Tibial nerve (tissue), 4 donors: ENCODE measurements at regions not wholly inside any gene's neighbourhood (a gene's known extent, or its start where the extent isn't known, plus 50 kb on each side); places are given as distances from the start of the nearest gene placed in this dataset.

Source experiments
- DNase-seq, 2 donors: peaks; one replicate each; pipeline ENCODE4 v3.0.0-alpha.2; 2019; ENCODE audit warnings: low spot score in 2 of 2
- H3K27ac ChIP-seq, 4 donors: fragments of 200-600 bp; sonication (generic) in 3 of 4; one replicate each; pipeline ENCODE4 v1.5.1; 2017 to 2019; ENCODE audit warnings: mild to moderate bottlenecking in 1 of 4
- H3K27me3 ChIP-seq, 2 donors: fragments of 200-600 bp; sonication (generic) in 1 of 2; one replicate each; pipeline versions ENCODE4 v1.5.1 to v1.6.0; 2017 to 2019
- H3K36me3 ChIP-seq, 3 donors: fragments of 200-600 bp; sonication (generic); one replicate each; pipeline ENCODE4 v1.5.1; 2018 to 2019
- H3K4me1 ChIP-seq, 4 donors: fragments of 200-600 bp; sonication (generic) in 3 of 4; one replicate each; pipeline ENCODE4 v1.5.1; 2017 to 2019
- H3K4me3 ChIP-seq, 4 donors: fragments of 200-600 bp; sonication (generic) in 3 of 4; one replicate each; pipeline ENCODE4 v1.5.1; 2017 to 2019; ENCODE audit warnings: mild to moderate bottlenecking in 1 of 4, moderate library complexity in 1 of 4
- H3K9me3 ChIP-seq, 4 donors: fragments of 200-600 bp; sonication (generic) in 3 of 4; one replicate each; pipeline ENCODE4 v1.5.1; 2017 to 2019
- CTCF ChIP-seq, 5 experiments: fragments of 200-600 bp in 3 of 5; fragments of 450-650 bp in 2 of 5; sonication (generic) in 3 of 5; IDR thresholded peaks; one replicate each; pipeline ENCODE4 v1.5.1; 2016 to 2019; ENCODE audit warnings: antibody characterized with exemption in 5 of 5, mild to moderate bottlenecking in 3 of 5, moderate library complexity in 2 of 5
- EP300 ChIP-seq, 2 donors: sonication (generic); formaldehyde crosslinking; IDR thresholded peaks; one replicate each; pipeline ENCODE4 v1.6.1; 2017; ENCODE audit warnings: antibody characterized with exemption in 2 of 2, mild to moderate bottlenecking in 1 of 2
- POLR2A ChIP-seq, 2 donors: fragments of 450-650 bp; IDR thresholded peaks; one replicate each; pipeline ENCODE4 v1.6.1; 2017; ENCODE audit warnings: antibody characterized with exemption in 2 of 2, mild to moderate bottlenecking in 2 of 2, moderate library complexity in 2 of 2
- WGBS, 2 donors: methylation state at CpG; one replicate each; pipeline ENCODE4 v1.1.5; 2018; 5-methylcytosine and 5-hydroxymethylcytosine counted together

- peaks cover 0 to 33% of the 10 kb centered on the region in 2 donors for H3K27me3 ChIP-seq
- WGBS, 2 donors = 92 to 95% methylated on average over 11 of the region's 11 CpGs
These were observed 300.9 kb downstream of the FOXL1 start for GRCh38 chr16:86879268-86879667.

GRCh38 chr16:86880316-86881117 is 302.2 kb downstream of the FOXL1 start:
- Histone ChIP-seq H3K36me3 (no peaks in the 10 kb centered on the region), H3K9me3 (no peaks in the 10 kb centered on the region), H3K4me1 (peaks cover 0 to 10% (median 4%) of the 10 kb centered on the region in 4 donors), H3K27ac (no peak overlapping the region), H3K27me3 (peaks cover 0 to 33% of the 10 kb centered on the region in 2 donors), H3K4me3 (no peak overlapping the region)
- no peak for DNase-seq
- WGBS, 2 donors = 90 to 91% methylated on average over 14 of the region's 14 CpGs
- TF ChIP-seq CTCF (IDR thresholded peaks at IDR 0.05) = no peak

More at GRCh38 chr16:86879268-86879667, 300.9 kb downstream of the FOXL1 start:
- H3K4me3 ChIP-seq = no peak overlapping the region
- no peaks in the 10 kb centered on the region for H3K36me3 ChIP-seq
- no peak overlapping the region for H3K27ac ChIP-seq
- H3K9me3 ChIP-seq = no peaks in the 10 kb centered on the region
- no peak for DNase-seq
- H3K4me1 ChIP-seq = peaks cover 0 to 10% (median 4%) of the 10 kb centered on the region in 4 donors
- TF ChIP-seq CTCF (IDR thresholded peaks at IDR 0.05) (no peak), EP300 (IDR thresholded peaks at IDR 0.05) (no peak), POLR2A (IDR thresholded peaks at IDR 0.05) (no peak)

- H3K4me3 ChIP-seq = no peak overlapping the region
- no peak for TF ChIP-seq POLR2A (IDR thresholded peaks at IDR 0.05)
- TF ChIP-seq EP300 (IDR thresholded peaks at IDR 0.05) = no peak
- no peak for TF ChIP-seq CTCF (IDR thresholded peaks at IDR 0.05)
- no peak overlapping the region for H3K27ac ChIP-seq
- H3K36me3 ChIP-seq = no peaks in the 10 kb centered on the region
- WGBS, 2 donors = 85 to 87% methylated on average over 12 of the region's 12 CpGs
- DNase-seq = no peak
- peaks cover 0 to 33% of the 10 kb centered on the region in 2 donors for H3K27me3 ChIP-seq
- peaks cover 0 to 10% (median 4%) of the 10 kb centered on the region in 4 donors for H3K4me1 ChIP-seq
- H3K9me3 ChIP-seq = no peaks in the 10 kb centered on the region
These were observed 302.8 kb downstream of the FOXL1 start for GRCh38 chr16:86881118-86881510.

GRCh38 chr16:86881861-86882273 is 303.5 kb downstream of the FOXL1 start:
- no peaks in the 10 kb centered on the region for H3K36me3 ChIP-seq
- DNase-seq = no peak
- peaks cover 0 to 33% of the 10 kb centered on the region in 2 donors for H3K27me3 ChIP-seq
- TF ChIP-seq POLR2A (IDR thresholded peaks at IDR 0.05) (no peak), CTCF (IDR thresholded peaks at IDR 0.05) (no peak), EP300 (IDR thresholded peaks at IDR 0.05) (no peak)
- H3K4me3 ChIP-seq = no peak overlapping the region
- peaks cover 0 to 10% (median 4%) of the 10 kb centered on the region in 4 donors for H3K4me1 ChIP-seq
- 59 to 62% methylated on average over 15 of the region's 15 CpGs for WGBS, 2 donors
- H3K9me3 ChIP-seq = no peaks in the 10 kb centered on the region
- H3K27ac ChIP-seq = no peak overlapping the region

- no peak for DNase-seq
- no peak overlapping the region for H3K27ac ChIP-seq
- H3K9me3 ChIP-seq = no peaks in the 10 kb centered on the region
- no peak overlapping the region for H3K4me3 ChIP-seq
- WGBS, 2 donors = 51 to 61% methylated on average over 6 of the region's 6 CpGs
- no peak for TF ChIP-seq CTCF (IDR thresholded peaks at IDR 0.05)
- H3K36me3 ChIP-seq = no peaks in the 10 kb centered on the region
- H3K27me3 ChIP-seq = peaks cover 0 to 26% of the 10 kb centered on the region in 2 donors
- H3K4me1 ChIP-seq = peaks cover 0 to 10% (median 4%) of the 10 kb centered on the region in 4 donors
These were observed 304.4 kb downstream of the FOXL1 start for GRCh38 chr16:86882586-86883280.
